DND-41 (cell line): ENCODE measurements at regions not wholly inside any gene's neighbourhood (a gene's known extent, or its start where the extent isn't known, plus 50 kb on each side); places are given as distances from the start of the nearest gene placed in this dataset.

Experiments used
- ATAC-seq: fragments of 200-7000 bp; cut with Tn5 transposase; 3 replicates; pipeline ENCODE4 v1.9.1; 2021; ENCODE audit warnings: low read depth; ENCODE audit not compliant: insufficient read depth
- DNase-seq: peaks from one replicate; pipeline ENCODE4 v3.0.0-alpha.2; 2020
- H2AFZ ChIP-seq: 2 replicates; pipeline ENCODE4 v1.6.0; 2012; ENCODE audit warnings: low read depth, low read length
- H3K27ac ChIP-seq: 2 replicates; pipeline ENCODE4 v1.5.1; 2012; ENCODE audit warnings: low read length, inconsistent platforms
- H3K27me3 ChIP-seq: fragments of 200-600 bp; sonication (generic); 2 replicates; pipeline ENCODE4 v1.6.0; 2012; ENCODE audit warnings: low read length, mild to moderate bottlenecking, inconsistent platforms; ENCODE audit not compliant: insufficient read depth, poor library complexity
- H3K36me3 ChIP-seq: 2 replicates; pipeline ENCODE4 v1.5.1; 2012; ENCODE audit warnings: low read length, inconsistent platforms; ENCODE audit not compliant: insufficient read depth
- H3K4me1 ChIP-seq: 2 replicates; pipeline ENCODE4 v1.5.1; 2012; ENCODE audit warnings: mild to moderate bottlenecking, low read length; ENCODE audit not compliant: insufficient read depth
- H3K4me2 ChIP-seq: 2 replicates; pipeline ENCODE4 v1.6.0; 2012; ENCODE audit warnings: mild to moderate bottlenecking, moderate library complexity, low read length, inconsistent platforms; ENCODE audit not compliant: insufficient read depth
- H3K4me3 ChIP-seq, 2 experiments: fragments of 200-600 bp in 1 of 2; shearing (Covaris generic) in 1 of 2; 2 replicates each; pipeline ENCODE4 v1.5.1; 2012 to 2016; ENCODE audit warnings: inconsistent platforms in 2 of 2, low read length in 2 of 2, mild to moderate bottlenecking in 2 of 2, low read depth in 1 of 2, moderate library complexity in 1 of 2
- H3K79me2 ChIP-seq: 2 replicates; pipeline ENCODE4 v1.6.0; 2012; ENCODE audit warnings: low read length, inconsistent platforms; ENCODE audit not compliant: insufficient read depth
- H3K9ac ChIP-seq: 2 replicates; pipeline ENCODE4 v1.6.0; 2012; ENCODE audit warnings: low read depth, mild to moderate bottlenecking, inconsistent platforms, low read length, moderate library complexity
- H3K9me3 ChIP-seq: 2 replicates; pipeline ENCODE4 v1.5.1; 2012; ENCODE audit warnings: low read length, moderate library complexity, mild to moderate bottlenecking, inconsistent platforms; ENCODE audit not compliant: insufficient read depth, severe bottlenecking
- H4K20me1 ChIP-seq: 2 replicates; pipeline ENCODE4 v1.6.0; 2012; ENCODE audit warnings: low read length; ENCODE audit not compliant: insufficient read depth
- CTCF ChIP-seq: IDR thresholded peaks from 2 replicates; pipeline ENCODE4 v1.5.1; 2012; ENCODE audit warnings: borderline replicate concordance, low read length, moderate library complexity, mild to moderate bottlenecking; ENCODE audit not compliant: poor library complexity, severe bottlenecking; ENCODE audit errors: extremely low read depth
- EZH2 ChIP-seq: IDR thresholded peaks from 3 replicates; pipeline ENCODE4 v1.6.1; 2012; ENCODE audit warnings: borderline replicate concordance, low read depth, mild to moderate bottlenecking, moderate library complexity, low read length, inconsistent platforms; ENCODE audit not compliant: severe bottlenecking

GRCh38 chr3:101100361-101101009, 107.3 kb upstream of the ABI3BP start:
- TF ChIP-seq CTCF (no peak), EZH2 (no peak)
- ATAC-seq (no peak), DNase-seq (no peak)
- Histone ChIP-seq H3K79me2 (no peaks in the 10 kb centered on the region), H3K27me3 (no peaks in the 10 kb centered on the region), H3K4me2 (no peak overlapping the region), H3K4me3 (no peak overlapping the region), H3K27ac (no peak overlapping the region), H4K20me1 (no peaks in the 10 kb centered on the region), H2AFZ (no peak overlapping the region), H3K9me3 (no peaks in the 10 kb centered on the region), H3K4me1 (no peaks in the 10 kb centered on the region), H3K9ac (no peak overlapping the region), H3K36me3 (no peaks in the 10 kb centered on the region)

GRCh38 chr3:101099791-101100190, 106.6 kb upstream of the ABI3BP start:
- Histone ChIP-seq H3K36me3 (no peaks in the 10 kb centered on the region), H3K4me2 (no peak overlapping the region), H3K79me2 (no peaks in the 10 kb centered on the region), H3K27ac (no peak overlapping the region), H4K20me1 (no peaks in the 10 kb centered on the region), H3K9ac (no peak overlapping the region), H2AFZ (no peak overlapping the region), H3K27me3 (no peaks in the 10 kb centered on the region), H3K9me3 (no peaks in the 10 kb centered on the region), H3K4me3 (no peak overlapping the region), H3K4me1 (no peaks in the 10 kb centered on the region)
- TF ChIP-seq CTCF (no peak), EZH2 (no peak)
- ATAC-seq = no peak
- DNase-seq = no peak

GRCh38 chr3:101096444-101096843, 103.2 kb upstream of the ABI3BP start:
- no peak for TF ChIP-seq EZH2
- TF ChIP-seq CTCF = no peak
- ATAC-seq (no peak), DNase-seq (no peak)
- H3K4me2 ChIP-seq = no peak overlapping the region
- H3K79me2 ChIP-seq = no peaks in the 10 kb centered on the region
- no peak overlapping the region for H2AFZ ChIP-seq
- no peaks in the 10 kb centered on the region for H3K36me3 ChIP-seq
- H4K20me1 ChIP-seq = no peaks in the 10 kb centered on the region
- H3K27ac ChIP-seq = no peak overlapping the region
- no peaks in the 10 kb centered on the region for H3K27me3 ChIP-seq
- H3K9me3 ChIP-seq = no peaks in the 10 kb centered on the region
- H3K9ac ChIP-seq = no peak overlapping the region
- H3K4me1 ChIP-seq = no peaks in the 10 kb centered on the region
- no peak overlapping the region for H3K4me3 ChIP-seq
